ENCODE measurements at regions not wholly inside any gene's neighbourhood (a gene's known extent, or its start where the extent isn't known, plus 50 kb on each side); places are given as distances from the start of the nearest gene placed in this dataset.

GRCh38 chr12:115118177-115118724, 434.3 kb upstream of the TBX3 start:
- TF ChIP-seq YY1 (IDR thresholded peaks at IDR 0.05; ENCODE audit: low read depth) (no peak), TAF1 (IDR thresholded peaks at IDR 0.05; ENCODE audit: borderline replicate concordance, low read depth, low read length) (no peak), CTCF (IDR thresholded peaks at IDR 0.05) (no peak), ZBTB33 (IDR thresholded peaks at IDR 0.05; ENCODE audit: borderline replicate concordance, low read depth) (no peak), MAX (IDR thresholded peaks at IDR 0.05; ENCODE audit: low read depth) (no peak), REST (IDR thresholded peaks at IDR 0.05; ENCODE audit: low read depth, low read length) (no peak), TEAD4 (IDR thresholded peaks at IDR 0.05; ENCODE audit: borderline replicate concordance, insufficient read depth) (no peak)

Measured in SK-N-SH (cell line).